ENCODE measurements at regions not wholly inside any gene's neighbourhood (a gene's known extent, or its start where the extent isn't known, plus 50 kb on each side); places are given as distances from the start of the nearest gene placed in this dataset.

- no peak for TF ChIP-seq CTCF (IDR thresholded peaks at IDR 0.05)
- Histone ChIP-seq H3K27ac (no peak overlapping the region), H3K4me3 (no peak overlapping the region)
- no peak for DNase-seq (ENCODE audit: low spot score)
Observed at GRCh38 chr4:41438931-41439297, 99.0 kb upstream of the LIMCH1 start.

- Histone ChIP-seq H3K27ac (no peak overlapping the region), H3K4me3 (no peak overlapping the region)
- no peak for DNase-seq (ENCODE audit: low spot score)
- TF ChIP-seq CTCF (IDR thresholded peaks at IDR 0.05): no peak
Observed at GRCh38 chr4:41442810-41443209, 95.1 kb upstream of the LIMCH1 start.

GRCh38 chr4:41443340-41444079, 94.4 kb upstream of the LIMCH1 start:
- no peak for DNase-seq (ENCODE audit: low spot score)
- TF ChIP-seq CTCF (IDR thresholded peaks at IDR 0.05): no peak
- H3K27ac ChIP-seq: no peak overlapping the region

GRCh38 chr4:41446391-41446790, 91.6 kb upstream of the LIMCH1 start:
- Histone ChIP-seq H3K4me3 (no peak overlapping the region), H3K27ac (no peak overlapping the region)
- DNase-seq (ENCODE audit: low spot score): no peak
- no peak for TF ChIP-seq CTCF (IDR thresholded peaks at IDR 0.05)

More at GRCh38 chr4:41443340-41444079, 94.4 kb upstream of the LIMCH1 start:
- no peak overlapping the region for H3K4me3 ChIP-seq

- no peak for DNase-seq (ENCODE audit: low spot score)
- Histone ChIP-seq H3K27ac (no peak overlapping the region), H3K4me3 (no peak overlapping the region)
- no peak for TF ChIP-seq CTCF (IDR thresholded peaks at IDR 0.05)
Observed at GRCh38 chr4:41446981-41447725, 90.8 kb upstream of the LIMCH1 start.

GRCh38 chr4:41448934-41449333, 89.0 kb upstream of the LIMCH1 start:
- Histone ChIP-seq H3K27ac (no peak overlapping the region), H3K4me3 (no peak overlapping the region)
- DNase-seq (ENCODE audit: low spot score): no peak
- no peak for TF ChIP-seq CTCF (IDR thresholded peaks at IDR 0.05)

- no peak for DNase-seq (ENCODE audit: low spot score)
- no peak for TF ChIP-seq CTCF (IDR thresholded peaks at IDR 0.05)
- Histone ChIP-seq H3K27ac (no peak overlapping the region), H3K4me3 (no peak overlapping the region)
Observed at GRCh38 chr4:41451961-41452360, 86.0 kb upstream of the LIMCH1 start.

Measured in coronary artery (tissue), 2 donors.